Liver (tissue), 8 donors: ENCODE measurements at regions not wholly inside any gene's neighbourhood (a gene's known extent, or its start where the extent isn't known, plus 50 kb on each side); places are given as distances from the start of the nearest gene placed in this dataset.

Source experiments
- DNase-seq: peaks from one replicate; pipeline ENCODE4 v3.0.0-alpha.2; 2017; ENCODE audit warnings: low spot score
- H3K27ac ChIP-seq, 2 donors: one replicate each; pipeline ENCODE4 v1.7.0; 2013; ENCODE audit warnings: inconsistent platforms in 2 of 2, low read length in 2 of 2, control low read depth in 1 of 2, low read depth in 1 of 2, mild to moderate bottlenecking in 1 of 2
- H3K27me3 ChIP-seq, 4 donors: one replicate each; pipeline versions ENCODE4 v1.6.1 to v1.7.0; 2013; ENCODE audit warnings: low read length in 3 of 4, inconsistent platforms in 1 of 4, mild to moderate bottlenecking in 1 of 4, moderate library complexity in 1 of 4; ENCODE audit not compliant: control insufficient read depth in 4 of 4, insufficient read depth in 4 of 4
- H3K36me3 ChIP-seq, 4 donors: one replicate each; pipeline versions ENCODE4 v1.6.1 to v1.7.0; 2013; ENCODE audit warnings: low read length in 3 of 4, mild to moderate bottlenecking in 3 of 4, low read depth in 1 of 4, moderate library complexity in 1 of 4; ENCODE audit not compliant: control insufficient read depth in 4 of 4, insufficient read depth in 3 of 4
- H3K4me1 ChIP-seq, 4 donors: one replicate each; pipeline versions ENCODE4 v1.6.1 to v1.7.0; 2013; ENCODE audit warnings: low read length in 3 of 4, mild to moderate bottlenecking in 3 of 4, moderate library complexity in 1 of 4; ENCODE audit not compliant: control insufficient read depth in 4 of 4, insufficient read depth in 4 of 4
- H3K4me3 ChIP-seq, 3 donors: one replicate each; pipeline versions ENCODE4 v1.6.1 to v1.7.0; 2013; ENCODE audit warnings: low read length in 3 of 3, control low read depth in 1 of 3, low read depth in 1 of 3, mild to moderate bottlenecking in 1 of 3
- H3K9ac ChIP-seq, 2 donors: one replicate each; pipeline ENCODE4 v1.7.0; 2013; ENCODE audit warnings: low read length in 2 of 2, mild to moderate bottlenecking in 2 of 2, moderate library complexity in 2 of 2, control low read depth in 1 of 2, low read depth in 1 of 2
- H3K9me3 ChIP-seq, 4 donors: one replicate each; pipeline versions ENCODE4 v1.6.1 to v1.7.0; 2013; ENCODE audit warnings: low read length in 3 of 4; ENCODE audit not compliant: control insufficient read depth in 4 of 4
- ATF3 ChIP-seq: IDR thresholded peaks from 2 replicates; pipeline ENCODE4 v1.6.1; 2016; ENCODE audit warnings: antibody characterized with exemption
- CTCF ChIP-seq: fragments of 150-350 bp; IDR thresholded peaks from 2 replicates; pipeline ENCODE4 v1.5.1; 2017; ENCODE audit warnings: improper control_type of control experiment, low read depth, low read length; ENCODE audit not compliant: missing input control
- EGR1 ChIP-seq, 2 donors: IDR thresholded peaks; 2 replicates each; pipeline ENCODE4 v1.6.1; 2016 to 2018; ENCODE audit warnings: antibody characterized with exemption in 2 of 2, low read depth in 2 of 2
- FOXA1 ChIP-seq: IDR thresholded peaks from 2 replicates; pipeline ENCODE4 v1.6.1; 2016; ENCODE audit warnings: antibody characterized with exemption
- FOXA2 ChIP-seq: IDR thresholded peaks from 2 replicates; pipeline ENCODE4 v1.6.1; 2016; ENCODE audit warnings: antibody characterized with exemption
- GABPA ChIP-seq, 2 donors: IDR thresholded peaks in 1 of 2; conservative IDR thresholded peaks in 1 of 2; 2 replicates each; pipeline ENCODE4 v1.6.1; 2016; ENCODE audit warnings: antibody characterized with exemption in 2 of 2, mild to moderate bottlenecking in 1 of 2, moderate library complexity in 1 of 2
- HNF4A ChIP-seq, 2 donors: conservative IDR thresholded peaks; 2 replicates each; pipeline ENCODE4 v1.6.1; 2016; ENCODE audit warnings: antibody characterized with exemption in 2 of 2, mild to moderate bottlenecking in 2 of 2
- HNF4G ChIP-seq: IDR thresholded peaks from 2 replicates; pipeline ENCODE4 v1.6.1; 2016; ENCODE audit warnings: antibody characterized with exemption
- JUND ChIP-seq, 2 donors: IDR thresholded peaks; 2 replicates each; pipeline ENCODE4 v1.6.1; 2016; ENCODE audit warnings: antibody characterized with exemption in 2 of 2
- NR2F2 ChIP-seq: IDR thresholded peaks from 2 replicates; pipeline ENCODE4 v1.6.1; 2016; ENCODE audit warnings: antibody characterized with exemption
- RAD21 ChIP-seq, 2 donors: IDR thresholded peaks; 2 replicates each; pipeline ENCODE4 v1.6.1; 2016; ENCODE audit warnings: antibody characterized with exemption in 2 of 2, mild to moderate bottlenecking in 2 of 2
- RXRA ChIP-seq, 2 donors: IDR thresholded peaks; 2 replicates each; pipeline ENCODE4 v1.6.1; 2017 to 2018; ENCODE audit warnings: antibody characterized with exemption in 2 of 2, mild to moderate bottlenecking in 1 of 2
- SP1 ChIP-seq: IDR thresholded peaks from 2 replicates; pipeline ENCODE4 v1.6.1; 2018; ENCODE audit warnings: antibody characterized with exemption, mild to moderate bottlenecking
- TAF1 ChIP-seq: conservative IDR thresholded peaks from 2 replicates; pipeline ENCODE4 v1.6.1; 2016; ENCODE audit warnings: antibody characterized with exemption, mild to moderate bottlenecking
- YY1 ChIP-seq: IDR thresholded peaks from 2 replicates; pipeline ENCODE4 v1.6.1; 2016; ENCODE audit warnings: antibody characterized with exemption, mild to moderate bottlenecking
- ZBTB33 ChIP-seq: IDR thresholded peaks from 2 replicates; pipeline ENCODE4 v1.6.1; 2016; ENCODE audit warnings: antibody characterized with exemption
- WGBS: extraction: QIAGEN DNeasy Blood & Tissue Kit; methylation state at CpG from one replicate; pipeline ENCODE4 v1.1.7; 2013; 5-methylcytosine and 5-hydroxymethylcytosine counted together
- TF ChIP-seq, protein P1 (sequence below): IDR thresholded peaks from 2 replicates; pipeline ENCODE4 v1.6.1; 2016; ENCODE audit warnings: antibody characterized with exemption, mild to moderate bottlenecking
- TF ChIP-seq, protein P2 (sequence below): IDR thresholded peaks from 2 replicates; pipeline ENCODE4 v1.6.1; 2016; ENCODE audit warnings: antibody characterized with exemption
- donor health status: healthy.
- donor health status: healthy.
- donor health status: healthy.
- donor health status: healthy.
- donor health status: healthy.

DNA sequence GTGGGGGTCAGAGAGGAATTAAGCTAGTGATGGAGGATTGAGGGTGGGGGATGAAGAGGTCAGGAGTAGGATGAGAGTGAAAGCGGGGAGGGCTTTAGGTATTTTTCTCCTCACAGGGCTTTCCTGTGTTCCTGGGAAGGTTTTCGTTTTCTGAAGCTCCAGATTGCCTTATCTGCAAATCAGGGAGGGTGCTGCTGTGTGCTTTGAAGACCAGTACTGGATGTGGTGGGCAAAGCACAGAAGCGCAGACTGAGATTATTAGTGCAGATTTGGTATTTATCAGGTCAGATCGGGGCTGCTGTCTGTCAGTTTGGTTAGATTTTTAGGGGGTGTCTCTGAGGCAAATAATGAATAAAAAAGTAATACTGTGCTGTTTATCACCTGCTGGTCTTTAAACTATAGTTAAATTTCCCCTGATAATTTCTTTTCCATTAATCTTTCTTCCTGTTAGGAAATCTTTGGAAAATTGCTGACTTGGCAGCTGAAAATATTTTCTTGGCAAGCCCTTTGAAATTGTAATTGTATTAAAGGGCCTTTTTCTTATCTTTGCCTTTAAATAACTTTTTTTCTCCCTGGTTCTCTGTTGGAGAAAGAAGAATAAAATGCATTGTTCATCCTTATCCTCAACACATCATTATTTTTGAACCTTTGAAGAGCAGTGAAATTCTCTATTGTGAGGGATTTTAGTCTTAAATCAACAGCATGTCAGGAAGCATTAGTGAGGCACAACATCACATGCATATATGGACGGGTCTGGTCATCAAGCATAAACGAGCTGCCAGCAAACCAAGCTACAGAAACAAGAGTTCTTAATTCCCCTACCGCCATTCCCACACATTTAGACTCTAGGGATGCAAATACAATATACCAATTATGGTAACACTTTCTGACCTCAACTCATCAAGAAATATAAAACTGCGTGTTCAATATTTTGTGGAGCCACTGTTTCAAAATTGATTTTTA, 139.6 kb downstream of the S1PR1 start:
- WGBS, result 78% methylated on average over 8 of the region's 8 CpGs
- no peak for DNase-seq
- no peaks in the 10 kb centered on the region for H3K36me3 ChIP-seq

DNA sequence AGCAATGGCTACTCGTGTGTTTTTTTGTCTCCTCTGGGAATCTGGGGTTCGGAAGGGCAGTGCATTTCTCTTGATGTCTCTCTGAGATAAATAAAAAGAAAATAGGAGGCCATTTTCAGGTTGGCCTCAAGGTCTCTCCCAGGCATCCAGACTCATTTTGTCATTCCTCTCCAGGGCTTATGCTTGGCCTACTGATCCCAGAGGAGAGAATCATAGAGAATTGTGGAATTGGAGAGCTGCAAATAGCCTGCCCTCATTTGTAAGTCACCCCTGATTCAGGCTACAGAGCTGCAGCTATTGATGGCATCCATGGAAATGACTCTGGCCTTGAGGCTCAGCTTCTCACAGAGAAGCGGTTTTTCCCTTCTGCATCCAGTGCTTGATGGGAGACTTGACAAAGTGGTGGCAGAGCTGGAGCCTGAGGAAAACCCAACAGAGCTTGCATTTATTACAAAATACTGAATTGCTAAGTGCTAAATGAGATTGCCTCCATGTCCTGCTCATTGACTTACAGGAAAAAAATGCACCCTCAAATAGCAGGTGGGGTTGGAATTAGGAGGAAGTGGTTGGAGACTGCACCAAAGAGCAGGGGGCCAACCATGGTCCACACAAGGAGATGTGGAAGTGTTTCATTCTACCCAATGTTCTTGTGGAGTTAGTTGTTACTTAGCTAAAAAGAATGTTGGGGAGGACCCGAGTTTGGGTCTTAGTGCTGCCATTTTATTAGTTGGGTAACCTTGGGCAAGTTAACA, 140.4 kb downstream of the S1PR1 start:
- TF ChIP-seq, protein P1, sequence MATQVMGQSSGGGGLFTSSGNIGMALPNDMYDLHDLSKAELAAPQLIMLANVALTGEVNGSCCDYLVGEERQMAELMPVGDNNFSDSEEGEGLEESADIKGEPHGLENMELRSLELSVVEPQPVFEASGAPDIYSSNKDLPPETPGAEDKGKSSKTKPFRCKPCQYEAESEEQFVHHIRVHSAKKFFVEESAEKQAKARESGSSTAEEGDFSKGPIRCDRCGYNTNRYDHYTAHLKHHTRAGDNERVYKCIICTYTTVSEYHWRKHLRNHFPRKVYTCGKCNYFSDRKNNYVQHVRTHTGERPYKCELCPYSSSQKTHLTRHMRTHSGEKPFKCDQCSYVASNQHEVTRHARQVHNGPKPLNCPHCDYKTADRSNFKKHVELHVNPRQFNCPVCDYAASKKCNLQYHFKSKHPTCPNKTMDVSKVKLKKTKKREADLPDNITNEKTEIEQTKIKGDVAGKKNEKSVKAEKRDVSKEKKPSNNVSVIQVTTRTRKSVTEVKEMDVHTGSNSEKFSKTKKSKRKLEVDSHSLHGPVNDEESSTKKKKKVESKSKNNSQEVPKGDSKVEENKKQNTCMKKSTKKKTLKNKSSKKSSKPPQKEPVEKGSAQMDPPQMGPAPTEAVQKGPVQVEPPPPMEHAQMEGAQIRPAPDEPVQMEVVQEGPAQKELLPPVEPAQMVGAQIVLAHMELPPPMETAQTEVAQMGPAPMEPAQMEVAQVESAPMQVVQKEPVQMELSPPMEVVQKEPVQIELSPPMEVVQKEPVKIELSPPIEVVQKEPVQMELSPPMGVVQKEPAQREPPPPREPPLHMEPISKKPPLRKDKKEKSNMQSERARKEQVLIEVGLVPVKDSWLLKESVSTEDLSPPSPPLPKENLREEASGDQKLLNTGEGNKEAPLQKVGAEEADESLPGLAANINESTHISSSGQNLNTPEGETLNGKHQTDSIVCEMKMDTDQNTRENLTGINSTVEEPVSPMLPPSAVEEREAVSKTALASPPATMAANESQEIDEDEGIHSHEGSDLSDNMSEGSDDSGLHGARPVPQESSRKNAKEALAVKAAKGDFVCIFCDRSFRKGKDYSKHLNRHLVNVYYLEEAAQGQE, result no peak
- TF ChIP-seq YY1 (no peak), EGR1 (IDR thresholded peaks at IDR 0.05; ENCODE audit: low read depth in 2 of 2) (no peak), JUND (IDR thresholded peaks at IDR 0.05) (no peak), SP1 (no peak), NR2F2 (no peak), TAF1 (no peak), RXRA (IDR thresholded peaks at IDR 0.05) (no peak), ATF3 (no peak), ZBTB33 (no peak), FOXA1 (no peak), CTCF (no peak), GABPA (IDR thresholded peaks at IDR 0.05 in 1 of 2, conservative IDR thresholded peaks at IDR 0.05 in 1 of 2) (no peak), HNF4G (no peak), FOXA2 (no peak), HNF4A (conservative IDR thresholded peaks at IDR 0.05) (no peak), RAD21 (IDR thresholded peaks at IDR 0.05) (no peak)
- TF ChIP-seq, protein P2, sequence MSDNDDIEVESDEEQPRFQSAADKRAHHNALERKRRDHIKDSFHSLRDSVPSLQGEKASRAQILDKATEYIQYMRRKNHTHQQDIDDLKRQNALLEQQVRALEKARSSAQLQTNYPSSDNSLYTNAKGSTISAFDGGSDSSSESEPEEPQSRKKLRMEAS, result no peak
- Histone ChIP-seq H3K36me3 (no peaks in the 10 kb centered on the region), H3K27ac (no peak overlapping the region), H3K9ac (no peak overlapping the region), H3K9me3 (no peaks in the 10 kb centered on the region), H3K27me3 (no peaks in the 10 kb centered on the region), H3K4me1 (no peaks in the 10 kb centered on the region), H3K4me3 (no peak overlapping the region)
- 83% methylated on average over 4 of the region's 4 CpGs for WGBS
- DNase-seq, result no peak

More for the DNA sequence above, 139.6 kb downstream of the S1PR1 start:
- TF ChIP-seq EGR1 (IDR thresholded peaks at IDR 0.05; ENCODE audit: low read depth in 2 of 2) (no peak), TAF1 (no peak)
- Histone ChIP-seq H3K9me3 (no peaks in the 10 kb centered on the region), H3K27me3 (no peaks in the 10 kb centered on the region), H3K27ac (no peak overlapping the region), H3K4me3 (no peak overlapping the region), H3K9ac (no peak overlapping the region), H3K4me1 (no peaks in the 10 kb centered on the region)
